Heart left ventricle (tissue), 16 donors: ENCODE measurements at regions not wholly inside any gene's neighbourhood (a gene's known extent, or its start where the extent isn't known, plus 50 kb on each side); places are given as distances from the start of the nearest gene placed in this dataset.

Experiments used
- ATAC-seq, 4 donors: fragments of 200-7000 bp; cut with Tn5 transposase; one replicate each; pipeline ENCODE4 v1.9.1; 2020 to 2022; ENCODE audit warnings: moderate library complexity in 4 of 4, mild to moderate bottlenecking in 3 of 4, moderate number of reproducible peaks in 1 of 4
- DNase-seq, 5 donors: peaks; one replicate each; pipeline ENCODE4 v3.0.0-alpha.2; 2020
- H3K27ac ChIP-seq, 12 donors: fragments of 200-600 bp; sonication (generic) in 4 of 12; one replicate each; pipeline versions ENCODE4 v1.5.0 to v1.8.0; 2016 to 2022; ENCODE audit warnings: mild to moderate bottlenecking in 2 of 12
- H3K27me3 ChIP-seq, 9 donors: fragments of 200-600 bp; sonication (generic) in 2 of 9; one replicate each; pipeline versions ENCODE4 v1.5.1 to v1.8.0; 2016 to 2022; ENCODE audit warnings: mild to moderate bottlenecking in 3 of 9
- H3K36me3 ChIP-seq, 9 donors: fragments of 200-600 bp; sonication (generic) in 2 of 9; one replicate each; pipeline versions ENCODE4 v1.5.0 to v1.8.0; 2018 to 2022; ENCODE audit warnings: mild to moderate bottlenecking in 2 of 9
- H3K4me1 ChIP-seq, 12 donors: fragments of 200-600 bp; sonication (generic) in 4 of 12; one replicate each; pipeline versions ENCODE4 v1.5.0 to v1.8.0; 2016 to 2022; ENCODE audit warnings: mild to moderate bottlenecking in 3 of 12
- H3K4me3 ChIP-seq, 12 donors: fragments of 200-600 bp; sonication (generic) in 4 of 12; one replicate each; pipeline versions ENCODE4 v1.5.0 to v1.8.0; 2017 to 2022; ENCODE audit warnings: mild to moderate bottlenecking in 9 of 12, moderate library complexity in 4 of 12
- H3K9me3 ChIP-seq, 12 donors: fragments of 200-600 bp; sonication (generic) in 4 of 12; one replicate each; pipeline versions ENCODE4 v1.5.0 to v1.8.0; 2016 to 2022; ENCODE audit warnings: mild to moderate bottlenecking in 1 of 12
- POLR2A ChIP-seq, 2 donors: fragments of 450-650 bp; IDR thresholded peaks; one replicate each; pipeline ENCODE4 v1.6.1; 2017; ENCODE audit warnings: antibody characterized with exemption in 2 of 2, mild to moderate bottlenecking in 2 of 2, moderate library complexity in 2 of 2
- WGBS, 4 donors: extraction: QIAGEN DNeasy Blood & Tissue Kit in 2 of 4; methylation state at CpG; one replicate each; pipeline versions ENCODE4 v1.1.5 to v1.1.7; 2013 to 2018; 5-methylcytosine and 5-hydroxymethylcytosine counted together
- intact Hi-C, 10 donors: fragments of 100-400 bp; cut with DNase I; formaldehyde crosslinking; loops; one replicate each; pipeline versions ENCODE4 v1.11.1 to v1.14.2; 2022
- TF ChIP-seq, protein P1 (sequence below), 12 donors: fragments of 200-600 bp; sonication (generic) in 4 of 12; IDR thresholded peaks; one replicate each; pipeline versions ENCODE4 v1.5.0 to v1.8.0; 2018 to 2022; ENCODE audit warnings: antibody characterized with exemption in 12 of 12, mild to moderate bottlenecking in 5 of 12
- donor health status: ischemic (EF 13 %, LVEDD 7.1; RV severe dilation, severe dysfunction).
- donor health status: healthy with polysubstance abuse.
- donor health status: DM: no; HTN: yes; CAD: no.
- donor health status: DM: no; HTN: no; CAD: no.
- donor health status: ischemic (EF 25% LVEDD 6.9; RV normal size, moderate dysfunction).
- donor health status: ischemic (EF 25% LVEDD 5.7; RV mildly dilated, moderate dysfunction).
- donor health status: healthy.
- donor health status: DM: yes; HTN: yes; CAD: no.
- donor health status: ischemic (EF 35%, LVEDD 5.7; RV mildly dilated, moderate dysfunction).
- donor health status: nonischemic (EF 11% LVEDD 7.7; RV severe dilation, severe dysfunction).
- donor health status: DM: yes; HTN: yes; CAD: no.
- donor health status: PGD.
- donor health status: ischemic (EF 29% LVEDD 5.4; RV normal size, mild dysfunction).
- donor health status: nonischemic (EF 23%, LVEDD 6.1; RV moderate dilation, normal function).

DNA sequence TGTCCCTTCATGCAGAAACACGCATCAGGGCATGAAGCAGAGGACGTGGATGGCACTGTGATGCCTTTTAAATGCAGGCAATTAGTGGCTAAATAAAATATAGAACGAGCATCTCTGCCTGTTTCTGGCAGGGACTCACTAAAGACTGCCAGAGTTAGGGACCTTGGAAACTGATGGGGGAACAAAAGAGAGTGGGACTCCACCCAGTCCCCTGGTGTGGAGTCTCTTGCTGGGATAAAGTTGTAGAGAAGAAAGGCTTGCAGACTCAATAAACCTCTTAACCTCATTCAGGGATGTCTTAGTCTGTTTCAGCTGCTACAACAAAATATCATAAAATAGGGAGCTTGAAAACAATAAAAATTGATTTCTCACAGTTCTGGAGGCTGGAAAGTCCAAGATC is 87.6 kb upstream of the ARAP3 start:
- H3K27me3 ChIP-seq: peaks cover 0 to 4% (median 0%) of the 10 kb centered on the region in 9 donors
- WGBS, 4 donors: 81 to 89% (median 87%) methylated on average over 3 of the region's 3 CpGs
- H3K27ac ChIP-seq: no peak overlapping the region
- DNase-seq: no peak
- ATAC-seq: no peak
- H3K9me3 ChIP-seq: no peaks in the 10 kb centered on the region
- H3K36me3 ChIP-seq: no peaks in the 10 kb centered on the region
- intact Hi-C loops: loop anchor here in 1 of 10 donors (5.0 kb wide), 1 partner anchor 33 kb away; no protein-coding TSS in a partner anchor
- no peak overlapping the region for H3K4me3 ChIP-seq
- TF ChIP-seq POLR2A (IDR thresholded peaks at IDR 0.05): no peak
- TF ChIP-seq, protein P1, sequence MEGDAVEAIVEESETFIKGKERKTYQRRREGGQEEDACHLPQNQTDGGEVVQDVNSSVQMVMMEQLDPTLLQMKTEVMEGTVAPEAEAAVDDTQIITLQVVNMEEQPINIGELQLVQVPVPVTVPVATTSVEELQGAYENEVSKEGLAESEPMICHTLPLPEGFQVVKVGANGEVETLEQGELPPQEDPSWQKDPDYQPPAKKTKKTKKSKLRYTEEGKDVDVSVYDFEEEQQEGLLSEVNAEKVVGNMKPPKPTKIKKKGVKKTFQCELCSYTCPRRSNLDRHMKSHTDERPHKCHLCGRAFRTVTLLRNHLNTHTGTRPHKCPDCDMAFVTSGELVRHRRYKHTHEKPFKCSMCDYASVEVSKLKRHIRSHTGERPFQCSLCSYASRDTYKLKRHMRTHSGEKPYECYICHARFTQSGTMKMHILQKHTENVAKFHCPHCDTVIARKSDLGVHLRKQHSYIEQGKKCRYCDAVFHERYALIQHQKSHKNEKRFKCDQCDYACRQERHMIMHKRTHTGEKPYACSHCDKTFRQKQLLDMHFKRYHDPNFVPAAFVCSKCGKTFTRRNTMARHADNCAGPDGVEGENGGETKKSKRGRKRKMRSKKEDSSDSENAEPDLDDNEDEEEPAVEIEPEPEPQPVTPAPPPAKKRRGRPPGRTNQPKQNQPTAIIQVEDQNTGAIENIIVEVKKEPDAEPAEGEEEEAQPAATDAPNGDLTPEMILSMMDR (IDR thresholded peaks at IDR 0.05): no peak
- peaks cover 0 to 25% (median 12%) of the 10 kb centered on the region in 12 donors for H3K4me1 ChIP-seq

DNA sequence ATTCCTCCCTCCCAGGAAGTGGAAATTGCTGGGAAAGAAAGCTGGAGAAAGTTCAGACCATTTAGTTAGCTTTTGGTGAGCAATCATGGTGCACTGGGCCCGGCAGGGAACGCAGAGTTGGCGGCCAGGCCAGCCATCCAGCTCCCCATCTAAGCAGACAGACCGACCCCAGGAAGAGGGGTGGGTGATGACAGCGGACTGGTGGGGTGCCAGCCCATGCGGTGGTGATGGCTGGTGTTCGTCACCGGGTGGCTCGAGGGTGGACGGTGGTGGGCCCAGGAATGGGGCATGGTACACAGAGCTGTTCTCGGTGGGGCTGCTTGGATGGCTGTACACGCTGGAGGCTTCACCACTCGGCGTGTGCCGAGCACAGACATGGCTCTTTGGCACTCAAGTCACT is 85.6 kb upstream of the ARAP3 start:
- DNase-seq: peak in 1 of 5 donors; percentile 51
- no peak for ATAC-seq
- H3K9me3 ChIP-seq: no peaks in the 10 kb centered on the region
- H3K4me3 ChIP-seq: no peak overlapping the region
- no peak for TF ChIP-seq POLR2A (IDR thresholded peaks at IDR 0.05)
- TF ChIP-seq, protein P1 (IDR thresholded peaks at IDR 0.05): no peak
- 76 to 92% (median 81%) methylated on average over 15 of the region's 15 CpGs for WGBS, 4 donors
- H3K36me3 ChIP-seq: no peaks in the 10 kb centered on the region
- intact Hi-C loops: loop anchor here in 1 of 10 donors (5.0 kb wide), 1 partner anchor 35 kb away; no protein-coding TSS in a partner anchor
- H3K4me1 ChIP-seq: peaks cover 0 to 23% (median 15%) of the 10 kb centered on the region in 12 donors
- no peak overlapping the region for H3K27ac ChIP-seq
- peaks cover 0 to 6% (median 0%) of the 10 kb centered on the region in 9 donors for H3K27me3 ChIP-seq

DNA sequence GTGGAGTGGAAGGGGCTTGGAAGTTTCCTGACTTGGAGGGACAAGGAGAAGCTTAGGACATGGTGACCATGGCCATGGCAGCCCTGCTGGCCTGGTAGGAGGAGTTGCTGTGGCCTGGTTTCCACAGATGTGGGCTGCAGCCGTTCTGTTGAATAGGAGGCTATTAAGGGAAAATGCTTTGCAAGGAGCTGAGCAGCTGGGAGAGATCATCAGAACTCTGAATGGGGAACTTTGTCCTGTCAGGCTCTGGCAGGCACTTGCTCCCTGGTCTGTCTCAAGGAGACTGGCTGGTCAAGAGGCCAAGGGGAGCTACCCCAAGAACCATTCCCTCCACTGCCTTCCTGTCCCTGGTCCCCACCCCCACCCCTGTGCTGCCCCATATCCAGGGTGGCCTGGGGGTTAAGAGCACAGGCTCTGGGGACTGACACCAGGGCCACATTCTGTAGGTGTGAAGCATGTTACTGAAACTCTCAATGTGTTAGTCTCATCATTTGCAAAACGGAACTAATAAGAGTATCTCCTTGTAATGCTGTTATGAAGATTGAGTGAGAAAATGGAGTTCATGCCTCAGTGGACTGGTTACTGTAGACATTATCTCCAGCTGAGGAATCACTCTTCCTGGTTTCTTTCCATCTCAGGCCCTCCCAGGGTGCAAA is 84.0 kb upstream of the ARAP3 start:
- intact Hi-C loops: loop anchor here in 1 of 10 donors (5.0 kb wide), 1 partner anchor 36 kb away; no protein-coding TSS in a partner anchor
- 47 to 74% (median 59%) methylated on average over 2 of the region's 2 CpGs for WGBS, 4 donors
- Histone ChIP-seq H3K9me3 (no peaks in the 10 kb centered on the region), H3K27me3 (peaks cover 0 to 9% (median 0%) of the 10 kb centered on the region in 9 donors), H3K36me3 (no peaks in the 10 kb centered on the region), H3K4me3 (no peak overlapping the region), H3K27ac (no peak overlapping the region), H3K4me1 (peaks cover 0 to 21% (median 12%) of the 10 kb centered on the region in 12 donors)
- DNase-seq: peak in 1 of 5 donors; percentile 27
- TF ChIP-seq, protein P1 (IDR thresholded peaks at IDR 0.05): no peak
- TF ChIP-seq POLR2A (IDR thresholded peaks at IDR 0.05): no peak
- no peak for ATAC-seq

DNA sequence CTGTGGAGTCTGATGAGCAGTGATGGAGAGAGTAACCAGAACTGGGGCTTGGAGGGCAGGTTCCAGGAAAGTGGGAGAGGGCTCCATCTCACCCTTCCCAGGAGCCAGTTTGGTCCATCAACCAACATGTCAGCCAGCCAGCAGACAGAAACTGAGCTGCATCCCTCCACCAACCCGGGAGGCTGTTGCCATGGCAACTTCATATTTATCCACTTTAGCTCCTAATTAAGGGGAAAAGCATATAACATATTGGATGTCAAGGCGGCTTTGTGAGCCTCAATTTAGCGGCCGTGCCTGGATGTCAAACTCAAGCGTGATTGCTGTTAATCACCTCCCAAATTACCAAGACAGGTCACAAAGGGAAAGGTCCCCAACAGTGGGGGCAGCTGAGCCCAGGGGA is 81.5 kb upstream of the ARAP3 start:
- peak in 1 of 5 donors; percentile 10 for DNase-seq
- intact Hi-C loops: loop anchor here in 5 of 10 donors (2.0 to 5.0 kb wide), 6 partner anchors 41 to 194 kb away; partner anchors contain the start of genes PCDH1 (in 2 of the 5) and PCDH12 (in 1 of the 5)

More for the DNA sequence above, 81.5 kb upstream of the ARAP3 start:
- Histone ChIP-seq H3K9me3 (no peaks in the 10 kb centered on the region), H3K4me1 (peaks cover 0 to 25% (median 14%) of the 10 kb centered on the region in 12 donors), H3K36me3 (no peaks in the 10 kb centered on the region), H3K4me3 (no peak overlapping the region), H3K27ac (no peak overlapping the region), H3K27me3 (peaks cover 0 to 20% (median 4%) of the 10 kb centered on the region in 9 donors)
- TF ChIP-seq, protein P1 (IDR thresholded peaks at IDR 0.05): no peak
- WGBS, 4 donors: 65 to 88% (median 73%) methylated on average over 5 of the region's 5 CpGs
- no peak for ATAC-seq
